Upper lobe of left lung (tissue), 6 donors: ENCODE measurements at regions not wholly inside any gene's neighbourhood (a gene's known extent, or its start where the extent isn't known, plus 50 kb on each side); places are given as distances from the start of the nearest gene placed in this dataset.

ENCODE experiments used
- ATAC-seq, 2 donors: fragments of 200-7000 bp; cut with Tn5 transposase; one replicate each; pipeline ENCODE4 v1.9.1; 2022; ENCODE audit warnings: mild to moderate bottlenecking in 2 of 2, moderate library complexity in 2 of 2; ENCODE audit not compliant: low FRiP score in 2 of 2
- DNase-seq, 2 donors: peaks; one replicate each; pipeline ENCODE4 v3.0.0-alpha.2; 2019 to 2020
- H3K27ac ChIP-seq, 4 donors: fragments of 200-600 bp; sonication (generic); one replicate each; pipeline ENCODE4 v1.5.1; 2016 to 2019
- H3K27me3 ChIP-seq, 4 donors: fragments of 200-600 bp; sonication (generic); one replicate each; pipeline ENCODE4 v1.5.1; 2017 to 2019
- H3K36me3 ChIP-seq, 4 donors: fragments of 200-600 bp; sonication (generic); one replicate each; pipeline ENCODE4 v1.5.1; 2016 to 2019
- H3K4me1 ChIP-seq, 4 donors: fragments of 200-600 bp; sonication (generic); one replicate each; pipeline ENCODE4 v1.5.1; 2018 to 2019
- H3K4me3 ChIP-seq, 4 donors: fragments of 200-600 bp; sonication (generic); one replicate each; pipeline ENCODE4 v1.5.1; 2017 to 2019; ENCODE audit warnings: mild to moderate bottlenecking in 2 of 4, moderate library complexity in 1 of 4
- H3K9me3 ChIP-seq, 4 donors: fragments of 200-600 bp; sonication (generic); one replicate each; pipeline ENCODE4 v1.5.1; 2018 to 2019
- CTCF ChIP-seq, 6 experiments: fragments of 450-650 bp in 4 of 6; fragments of 200-600 bp in 2 of 6; sonication (generic) in 2 of 6; IDR thresholded peaks; one replicate each; pipeline ENCODE4 v1.5.1; 2016 to 2019; ENCODE audit warnings: antibody characterized with exemption in 6 of 6
- EP300 ChIP-seq, 4 donors: sonication (generic); formaldehyde crosslinking; IDR thresholded peaks; one replicate each; pipeline ENCODE4 v1.5.1; 2017; ENCODE audit warnings: antibody characterized with exemption in 4 of 4, control low read depth in 2 of 4
- POLR2A ChIP-seq, 4 donors: fragments of 450-650 bp; IDR thresholded peaks; one replicate each; pipeline ENCODE4 v1.5.1; 2016 to 2017; ENCODE audit warnings: antibody characterized with exemption in 4 of 4, mild to moderate bottlenecking in 2 of 4
- POLR2AphosphoS5 ChIP-seq, 2 donors: sonication (generic); formaldehyde crosslinking; IDR thresholded peaks; one replicate each; pipeline ENCODE4 v1.5.1; 2017; ENCODE audit warnings: antibody characterized with exemption in 2 of 2
- WGBS, 2 donors: methylation state at CpG; one replicate each; pipeline ENCODE4 v1.1.5; 2017 to 2018; 5-methylcytosine and 5-hydroxymethylcytosine counted together
- donor health status: DM: no; HTN: no; CAD: no; lungs with moderate emphysema.
- donor health status: DM: no; HTN: yes; CAD: no; lungs with severe emphysema.

- TF ChIP-seq POLR2AphosphoS5 (IDR thresholded peaks at IDR 0.05) (no peak), CTCF (IDR thresholded peaks at IDR 0.05) (no peak), POLR2A (IDR thresholded peaks at IDR 0.05) (no peak), EP300 (IDR thresholded peaks at IDR 0.05) (no peak)
- no peak for DNase-seq
- no peak overlapping the region for H3K4me3 ChIP-seq
- H3K4me1 ChIP-seq = no peaks in the 10 kb centered on the region
- H3K36me3 ChIP-seq = no peaks in the 10 kb centered on the region
- no peak overlapping the region for H3K27ac ChIP-seq
- H3K9me3 ChIP-seq = no peaks in the 10 kb centered on the region
- no peaks in the 10 kb centered on the region for H3K27me3 ChIP-seq
- WGBS, 2 donors = 38 to 57% methylated on average over 1 of the region's 1 CpG
- no peak for ATAC-seq
These were observed 641.3 kb downstream of the KCNJ2 start for GRCh38 chr17:70810609-70811008.

DNA sequence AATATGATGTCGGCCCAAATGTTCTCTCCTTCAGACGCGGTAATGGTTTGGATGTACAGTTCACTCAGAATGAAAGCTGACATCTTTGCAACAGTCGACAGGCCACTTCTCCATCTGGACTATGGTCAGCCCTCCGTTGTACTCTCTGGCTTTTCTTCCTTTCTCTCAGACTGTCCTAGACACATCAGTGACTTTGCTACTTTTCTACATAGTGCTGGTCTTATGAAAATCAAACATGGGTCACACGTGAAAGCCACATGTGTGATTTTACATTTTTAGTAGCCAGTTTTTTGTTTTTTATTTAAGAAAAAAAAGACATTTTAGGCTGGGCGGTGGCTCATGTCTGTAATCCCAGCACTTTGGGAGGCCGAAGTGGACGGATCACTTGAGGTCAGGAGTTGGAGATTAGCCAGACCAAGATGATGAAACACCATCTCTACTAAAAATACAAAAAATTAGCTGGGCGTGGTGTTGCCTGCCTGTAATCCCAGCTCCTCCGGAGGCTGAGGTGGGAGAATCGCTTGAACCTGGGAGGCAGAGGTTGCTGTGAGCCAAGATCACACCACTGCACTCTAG, 644.1 kb downstream of the KCNJ2 start:
- no peak overlapping the region for H3K27ac ChIP-seq
- H3K36me3 ChIP-seq = no peaks in the 10 kb centered on the region
- WGBS, 2 donors = 77 to 79% methylated on average over 12 of the region's 12 CpGs
- no peaks in the 10 kb centered on the region for H3K4me1 ChIP-seq
- H3K27me3 ChIP-seq = no peaks in the 10 kb centered on the region
- peak in 1 of 2 donors; percentile 24 for DNase-seq
- TF ChIP-seq EP300 (IDR thresholded peaks at IDR 0.05) (no peak), POLR2AphosphoS5 (IDR thresholded peaks at IDR 0.05) (no peak)
- no peak overlapping the region for H3K4me3 ChIP-seq
- ATAC-seq = peak in 1 of 2 donors; percentile 67
- H3K9me3 ChIP-seq = no peaks in the 10 kb centered on the region

DNA sequence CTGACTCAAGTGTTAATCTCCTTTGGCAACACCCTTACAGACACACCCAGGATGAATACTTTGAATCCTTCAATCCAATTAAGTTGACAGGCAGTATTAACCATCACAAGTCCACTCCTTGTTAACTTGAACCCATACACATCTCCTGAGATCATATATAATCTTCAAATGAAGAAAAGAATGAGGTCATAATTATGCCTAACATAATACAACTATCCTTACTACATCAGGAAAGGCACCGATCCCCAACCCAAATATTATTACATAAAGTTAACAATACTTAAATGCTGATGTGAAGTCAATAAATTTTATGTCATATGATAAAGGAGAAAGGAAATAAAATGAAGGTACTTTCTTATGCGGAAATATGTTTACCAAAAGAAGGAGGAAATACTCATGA, 649.9 kb downstream of the KCNJ2 start:
- no peaks in the 10 kb centered on the region for H3K4me1 ChIP-seq
- no peak overlapping the region for H3K27ac ChIP-seq
- no peak for TF ChIP-seq POLR2AphosphoS5 (IDR thresholded peaks at IDR 0.05)
- TF ChIP-seq POLR2A (IDR thresholded peaks at IDR 0.05) = no peak
- no peak for TF ChIP-seq CTCF (IDR thresholded peaks at IDR 0.05)
- no peak for TF ChIP-seq EP300 (IDR thresholded peaks at IDR 0.05)
- 84 to 91% methylated on average over 2 of the region's 2 CpGs for WGBS, 2 donors
- H3K9me3 ChIP-seq = peaks cover 0 to 5% (median 0%) of the 10 kb centered on the region in 4 donors
- H3K27me3 ChIP-seq = no peaks in the 10 kb centered on the region
- no peaks in the 10 kb centered on the region for H3K36me3 ChIP-seq
- DNase-seq (no peak), ATAC-seq (no peak)
- no peak overlapping the region for H3K4me3 ChIP-seq

DNA sequence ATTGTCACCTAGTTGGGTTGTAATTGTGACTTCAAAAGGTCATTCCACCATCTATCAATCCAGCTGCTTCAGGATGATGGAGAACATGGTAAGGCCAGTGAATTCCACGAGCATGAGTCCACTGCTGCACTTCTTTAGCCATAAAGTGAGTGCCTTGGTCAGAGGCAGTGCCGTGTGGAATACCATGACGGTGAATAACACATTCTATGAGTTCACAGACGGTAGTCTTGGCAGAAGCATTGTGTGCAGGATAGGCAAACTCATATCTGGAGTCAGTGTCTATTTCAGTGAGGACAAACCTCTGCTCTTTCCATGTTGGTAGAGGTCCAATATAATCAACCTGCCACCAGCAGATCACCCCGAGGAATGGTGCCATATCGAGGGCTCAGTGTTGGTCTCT, 650.9 kb downstream of the KCNJ2 start:
- TF ChIP-seq POLR2A (IDR thresholded peaks at IDR 0.05) = no peak
- DNase-seq (no peak), ATAC-seq (no peak)
- Histone ChIP-seq H3K4me1 (no peaks in the 10 kb centered on the region), H3K9me3 (peaks cover 0 to 5% (median 0%) of the 10 kb centered on the region in 4 donors), H3K4me3 (no peak overlapping the region), H3K27me3 (no peaks in the 10 kb centered on the region), H3K36me3 (no peaks in the 10 kb centered on the region), H3K27ac (no peak overlapping the region)
- WGBS, 2 donors = 89 to 94% methylated on average over 5 to 6 of the region's 6 CpGs

DNA sequence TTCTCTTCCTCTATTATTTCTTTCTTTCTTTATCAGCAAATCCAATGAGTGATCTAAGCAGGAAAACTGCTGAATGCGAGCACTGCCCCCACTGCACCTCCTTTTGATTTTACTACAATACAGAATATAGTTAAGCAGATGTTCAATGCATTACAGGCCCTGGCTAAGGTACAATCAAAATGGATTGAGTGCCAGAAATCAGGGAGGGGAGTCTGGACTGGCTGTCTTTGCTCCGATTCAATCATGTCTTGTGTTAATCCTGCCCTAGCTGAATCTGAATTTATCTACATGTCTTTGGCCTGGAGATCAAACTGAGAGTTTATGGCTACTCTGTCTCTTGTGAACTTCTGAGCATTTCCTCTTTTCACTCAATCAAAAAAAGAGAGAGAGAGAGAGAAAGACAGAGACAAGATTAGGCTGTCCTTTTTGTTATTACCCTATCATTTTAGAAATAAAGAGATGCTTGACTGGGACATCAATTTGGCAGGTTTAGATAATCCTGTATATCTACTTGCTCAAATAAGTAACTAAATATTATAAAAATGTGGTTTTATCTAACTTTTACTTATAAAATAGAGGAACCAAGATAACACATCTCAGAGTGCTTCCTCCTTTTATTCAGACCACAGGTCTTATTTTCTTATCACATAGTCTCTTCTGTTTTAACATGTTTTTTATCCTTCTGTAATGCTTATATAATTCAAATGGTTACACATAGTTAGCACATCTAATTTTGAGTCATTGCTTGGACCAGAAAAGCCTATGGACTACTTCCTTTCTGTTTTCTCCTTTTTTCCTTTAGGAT, 656.2 kb downstream of the KCNJ2 start:
- no peak for TF ChIP-seq POLR2A (IDR thresholded peaks at IDR 0.05)
- no peak for TF ChIP-seq CTCF (IDR thresholded peaks at IDR 0.05)
- no peak for TF ChIP-seq POLR2AphosphoS5 (IDR thresholded peaks at IDR 0.05)
- TF ChIP-seq EP300 (IDR thresholded peaks at IDR 0.05) = no peak
- Histone ChIP-seq H3K27ac (no peak overlapping the region), H3K27me3 (no peaks in the 10 kb centered on the region), H3K9me3 (peaks cover 0 to 5% (median 0%) of the 10 kb centered on the region in 4 donors), H3K36me3 (no peaks in the 10 kb centered on the region), H3K4me1 (no peaks in the 10 kb centered on the region), H3K4me3 (no peak overlapping the region)
- ATAC-seq (peak in 1 of 2 donors; percentile 26), DNase-seq (no peak)
- 59 to 63% methylated on average over 2 of the region's 2 CpGs for WGBS, 2 donors

DNA sequence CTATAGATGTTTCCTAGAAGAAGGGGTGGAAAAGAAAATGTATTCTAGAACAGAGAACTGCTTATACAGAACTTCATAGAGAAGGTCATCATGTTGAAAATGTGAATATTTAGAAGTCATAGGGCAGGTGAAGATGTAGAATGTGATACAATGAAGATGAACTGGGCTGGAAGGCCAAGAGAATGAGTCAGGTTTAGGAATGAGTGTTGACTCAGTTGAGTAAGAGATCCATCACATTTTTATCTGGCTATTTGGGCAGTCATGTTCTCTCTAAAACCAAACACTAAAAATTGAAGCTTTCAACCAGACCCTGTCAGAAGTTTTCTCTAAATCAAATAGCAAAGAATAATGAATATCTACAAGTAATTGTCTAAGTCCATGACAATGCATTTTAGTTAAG, 660.5 kb downstream of the KCNJ2 start:
- no peaks in the 10 kb centered on the region for H3K4me1 ChIP-seq
- DNase-seq (no peak), ATAC-seq (no peak)
- no peaks in the 10 kb centered on the region for H3K36me3 ChIP-seq
- H3K27ac ChIP-seq = no peak overlapping the region
- no peaks in the 10 kb centered on the region for H3K9me3 ChIP-seq
- H3K27me3 ChIP-seq = no peaks in the 10 kb centered on the region
- no peak for TF ChIP-seq POLR2A (IDR thresholded peaks at IDR 0.05)
- H3K4me3 ChIP-seq = no peak overlapping the region
